ENCODE measurements at regions not wholly inside any gene's neighbourhood (a gene's known extent, or its start where the extent isn't known, plus 50 kb on each side); places are given as distances from the start of the nearest gene placed in this dataset.

- no peak for DNase-seq (ENCODE audit: low spot score)
- H2AFZ ChIP-seq, result no peak overlapping the region
- no peaks in the 10 kb centered on the region for H3K9me3 ChIP-seq (ENCODE audit: low read depth)
- H3K4me3 ChIP-seq, result no peak overlapping the region
- no peak overlapping the region for H3K4me2 ChIP-seq
- no peak for TF ChIP-seq EZH2 (IDR thresholded peaks at IDR 0.05; ENCODE audit: borderline replicate concordance)
- TF ChIP-seq CTCF (IDR thresholded peaks at IDR 0.05; ENCODE audit: poor library complexity), result no peak
- TF ChIP-seq EZH2phosphoT487 (IDR thresholded peaks at IDR 0.05; ENCODE audit: low read depth, severe bottlenecking, unreplicated experiment), result no peak
- H3K9me2 ChIP-seq (replicated peaks; ENCODE audit: insufficient read depth), result no peaks in the 10 kb centered on the region
- H4K20me1 ChIP-seq (ENCODE audit: insufficient read depth, poor library complexity, severe bottlenecking), result no peaks in the 10 kb centered on the region
- H3K27ac ChIP-seq, result no peak overlapping the region
- no peaks in the 10 kb centered on the region for H3K79me2 ChIP-seq
- peaks cover 8% of the 10 kb centered on the region for H3K4me1 ChIP-seq (ENCODE audit: insufficient read depth)
- 100% methylated on average over 1 of the region's 2 CpGs for WGBS (ENCODE audit: low lambda C conversion rate, missing lambda C conversion rate)
- no peaks in the 10 kb centered on the region for H3K27me3 ChIP-seq
- H3K36me3 ChIP-seq (replicated peaks; ENCODE audit: insufficient read depth, low read depth), result no peaks in the 10 kb centered on the region
These were observed 124.0 kb downstream of the CRYAA start for GRCh38 chr21:43292866-43293142.

GRCh38 chr21:43292041-43292865 lies 123.4 kb downstream of the CRYAA start:
- WGBS (ENCODE audit: low lambda C conversion rate, missing lambda C conversion rate), result 93% methylated on average over 23 of the region's 23 CpGs
- no peak overlapping the region for H3K4me2 ChIP-seq
- H2AFZ ChIP-seq, result no peak overlapping the region
- TF ChIP-seq EZH2 (IDR thresholded peaks at IDR 0.05; ENCODE audit: borderline replicate concordance), result no peak
- no peak for TF ChIP-seq EZH2phosphoT487 (IDR thresholded peaks at IDR 0.05; ENCODE audit: low read depth, severe bottlenecking, unreplicated experiment)
- TF ChIP-seq CTCF (IDR thresholded peaks at IDR 0.05; ENCODE audit: poor library complexity), result no peak
- no peak for DNase-seq (ENCODE audit: low spot score)
- peaks cover 14% of the 10 kb centered on the region for H3K4me1 ChIP-seq (ENCODE audit: insufficient read depth)
- H3K27ac ChIP-seq, result no peak overlapping the region
- H3K9me3 ChIP-seq (ENCODE audit: low read depth), result no peaks in the 10 kb centered on the region
- no peaks in the 10 kb centered on the region for H3K36me3 ChIP-seq (replicated peaks; ENCODE audit: insufficient read depth, low read depth)
- no peaks in the 10 kb centered on the region for H3K9me2 ChIP-seq (replicated peaks; ENCODE audit: insufficient read depth)
- H3K27me3 ChIP-seq, result no peaks in the 10 kb centered on the region
- no peak overlapping the region for H3K4me3 ChIP-seq
- no peaks in the 10 kb centered on the region for H3K79me2 ChIP-seq
- no peaks in the 10 kb centered on the region for H4K20me1 ChIP-seq (ENCODE audit: insufficient read depth, poor library complexity, severe bottlenecking)

GRCh38 chr21:43291347-43291950 lies 122.6 kb downstream of the CRYAA start:
- H3K4me2 ChIP-seq, result no peak overlapping the region
- H2AFZ ChIP-seq, result no peak overlapping the region
- no peak overlapping the region for H3K27ac ChIP-seq
- H4K20me1 ChIP-seq (ENCODE audit: insufficient read depth, poor library complexity, severe bottlenecking), result no peaks in the 10 kb centered on the region
- no peaks in the 10 kb centered on the region for H3K79me2 ChIP-seq
- TF ChIP-seq CTCF (IDR thresholded peaks at IDR 0.05; ENCODE audit: poor library complexity) (no peak), EZH2phosphoT487 (IDR thresholded peaks at IDR 0.05; ENCODE audit: low read depth, severe bottlenecking, unreplicated experiment) (no peak), EZH2 (IDR thresholded peaks at IDR 0.05; ENCODE audit: borderline replicate concordance) (no peak)
- no peak overlapping the region for H3K4me3 ChIP-seq
- no peaks in the 10 kb centered on the region for H3K9me2 ChIP-seq (replicated peaks; ENCODE audit: insufficient read depth)
- 95% methylated on average over 14 of the region's 14 CpGs for WGBS (ENCODE audit: low lambda C conversion rate, missing lambda C conversion rate)
- H3K4me1 ChIP-seq (ENCODE audit: insufficient read depth), result peaks cover 17% of the 10 kb centered on the region
- no peaks in the 10 kb centered on the region for H3K9me3 ChIP-seq (ENCODE audit: low read depth)
- no peak for DNase-seq (ENCODE audit: low spot score)
- no peaks in the 10 kb centered on the region for H3K36me3 ChIP-seq (replicated peaks; ENCODE audit: insufficient read depth, low read depth)
- no peaks in the 10 kb centered on the region for H3K27me3 ChIP-seq
